HCT116 (cell line): ENCODE measurements at regions not wholly inside any gene's neighbourhood (a gene's known extent, or its start where the extent isn't known, plus 50 kb on each side); places are given as distances from the start of the nearest gene placed in this dataset.

Experiments
- ATAC-seq: fragments of 200-7000 bp; cut with Tn5 transposase; 2 replicates; pipeline ENCODE4 v1.9.1; 2020; ENCODE audit warnings: mild to moderate bottlenecking, moderate library complexity
- BruUV-seq: library from RNA; stranded (reverse); fragments of 400-500 nt; replicated peaks from 2 replicates; lab custom pipeline; 2021; lab: Mats Ljungman, UMichigan
- CTCF ChIA-PET: fragments of 300-600 bp; sonication (Branson Sonifier 250); formaldehyde crosslinking; loops from one replicate; lab custom pipeline; 2021; ENCODE audit warnings: antibody characterized with exemption; lab: Charles Lee
- POLR2A ChIA-PET: fragments of 300-600, 350-600 bp; sonication (Branson Sonifier 250); formaldehyde crosslinking; loops from one replicate; lab custom pipeline; 2021; ENCODE audit warnings: antibody characterized with exemption; lab: Charles Lee
- RAD21 ChIA-PET, 2 experiments: fragments of 300-600 bp; sonication (Branson Sonifier 250); formaldehyde crosslinking; loops; one replicate each; lab custom pipeline; 2023; ENCODE audit warnings: low total read pairs in 2 of 2; ENCODE audit not compliant: uncharacterized antibody in 2 of 2, unreplicated experiment in 2 of 2, low non-redundant PET in 1 of 2; lab: Charles Lee
- DNase-seq: peaks from one replicate; pipeline ENCODE4 v3.0.0-alpha.2; 2010; ENCODE audit warnings: low read depth, low spot score
- H2AFZ ChIP-seq: fragments of 200-600 bp; shearing (Covaris generic), sonication (generic); 2 replicates; pipeline ENCODE4 v1.6.1; 2017; ENCODE audit warnings: low read depth, mixed run types, mixed read lengths, antibody characterized with exemption, low read length; ENCODE audit not compliant: poor library complexity, severe bottlenecking
- H3K27ac ChIP-seq: 2 replicates; pipeline ENCODE4 v1.5.1; 2012; ENCODE audit warnings: low read depth, low read length
- H3K27me3 ChIP-seq: fragments of 200-600 bp; sonication (generic); 2 replicates; pipeline ENCODE4 v1.6.1; 2016; ENCODE audit warnings: mixed run types, low read length, mixed read lengths; ENCODE audit not compliant: insufficient read depth
- H3K36me3 ChIP-seq, 2 experiments: fragments of 200-500 bp in 1 of 2; fragments of 200-600 bp in 1 of 2; sonication (Bioruptor generic) in 1 of 2; sonication (generic) in 1 of 2; 2 replicates each; pipeline versions ENCODE4 v1.5.1 to v1.6.1; 2014 to 2016; ENCODE audit warnings: low read length in 2 of 2, inconsistent platforms in 1 of 2, mixed read lengths in 1 of 2, mixed run types in 1 of 2; ENCODE audit not compliant: insufficient read depth in 2 of 2, control insufficient read depth in 1 of 2
- H3K4me1 ChIP-seq, 2 experiments: fragments of 200-600 bp in 1 of 2; sonication (generic) in 1 of 2; 2 replicates each; pipeline versions ENCODE4 v1.5.1 to v1.6.1; 2012 to 2017; ENCODE audit warnings: low read length in 2 of 2, inconsistent platforms in 1 of 2, mild to moderate bottlenecking in 1 of 2, mixed read lengths in 1 of 2, mixed run types in 1 of 2, moderate library complexity in 1 of 2; ENCODE audit not compliant: insufficient read depth in 2 of 2, control insufficient read depth in 1 of 2
- H3K4me2 ChIP-seq: fragments of 200-600 bp; sonication (generic); 2 replicates; pipeline ENCODE4 v1.6.1; 2017; ENCODE audit warnings: mixed run types, low read length, mixed read lengths
- H3K4me3 ChIP-seq, 2 experiments: fragments of 200-600 bp in 1 of 2; sonication (generic) in 1 of 2; replicated peaks in 1 of 2; 2 replicates each; pipeline ENCODE4 v1.5.1; 2011 to 2016; ENCODE audit warnings: low read length in 2 of 2, control low read depth in 1 of 2, low read depth in 1 of 2, mild to moderate bottlenecking in 1 of 2, mixed read lengths in 1 of 2, mixed run types in 1 of 2
- H3K79me2 ChIP-seq: fragments of 200-600 bp; sonication (generic); 2 replicates; pipeline ENCODE4 v1.6.1; 2017; ENCODE audit warnings: mild to moderate bottlenecking, mixed run types, low read length, moderate library complexity, mixed read lengths; ENCODE audit not compliant: insufficient read depth
- H3K9ac ChIP-seq: fragments of 200-600 bp; sonication (generic); 2 replicates; pipeline ENCODE4 v1.6.1; 2016; ENCODE audit warnings: low read length, mixed read lengths
- H3K9me2 ChIP-seq: fragments of 200-600 bp; sonication (generic), shearing (Covaris generic); 2 replicates; pipeline ENCODE4 v1.6.1; 2017; ENCODE audit warnings: mixed run types, mild to moderate bottlenecking, moderate library complexity; ENCODE audit not compliant: insufficient read depth
- H3K9me3 ChIP-seq, 2 experiments: fragments of 200-500 bp in 1 of 2; fragments of 200-600 bp in 1 of 2; sonication (Bioruptor generic) in 1 of 2; sonication (generic) in 1 of 2; 2 replicates each; pipeline ENCODE4 v1.6.1; 2014 to 2017; ENCODE audit warnings: low read length in 2 of 2, mixed read lengths in 2 of 2, inconsistent platforms in 1 of 2, low read depth in 1 of 2, mild to moderate bottlenecking in 1 of 2, mixed run types in 1 of 2, moderate library complexity in 1 of 2; ENCODE audit not compliant: control insufficient read depth in 1 of 2, insufficient read depth in 1 of 2
- H4K20me1 ChIP-seq: fragments of 200-600 bp; sonication (generic), shearing (Covaris generic); 2 replicates; pipeline ENCODE4 v1.6.1; 2017; ENCODE audit warnings: mixed run types, mild to moderate bottlenecking, moderate library complexity; ENCODE audit not compliant: insufficient read depth
- ATF3 ChIP-seq: IDR thresholded peaks from 2 replicates; pipeline ENCODE4 v1.6.1; 2012
- CBX3 ChIP-seq: IDR thresholded peaks from 2 replicates; pipeline ENCODE4 v1.6.1; 2012; ENCODE audit warnings: low read depth
- ELF1 ChIP-seq: IDR thresholded peaks from 2 replicates; pipeline ENCODE4 v1.6.1; 2012; ENCODE audit warnings: low read depth, borderline replicate concordance
- EZH2 ChIP-seq: fragments of 200-600 bp; sonication (generic); IDR thresholded peaks from 2 replicates; pipeline ENCODE4 v1.6.1; 2017; ENCODE audit warnings: antibody characterized with exemption, mixed run types
- FOSL1 ChIP-seq: IDR thresholded peaks from 2 replicates; pipeline ENCODE4 v1.6.1; 2012; ENCODE audit warnings: low read depth
- MAX ChIP-seq: IDR thresholded peaks from 2 replicates; pipeline ENCODE4 v1.6.1; 2012
- POLR2A ChIP-seq: IDR thresholded peaks from 2 replicates; pipeline ENCODE4 v1.7.0; 2011; ENCODE audit warnings: borderline replicate concordance; ENCODE audit not compliant: insufficient read depth, insufficient read length; ENCODE audit errors: extremely low read depth
- POLR2AphosphoS5 ChIP-seq: IDR thresholded peaks from 2 replicates; pipeline ENCODE4 v1.6.1; 2011; ENCODE audit warnings: mild to moderate bottlenecking, low read depth, low read length, moderate library complexity
- SP1 ChIP-seq: IDR thresholded peaks from 2 replicates; pipeline ENCODE4 v1.6.1; 2012; ENCODE audit warnings: low read depth
- YY1 ChIP-seq: IDR thresholded peaks from 2 replicates; pipeline ENCODE4 v1.6.1; 2011; ENCODE audit warnings: low read length, low read depth, moderate library complexity, mild to moderate bottlenecking; ENCODE audit not compliant: insufficient replicate concordance; ENCODE audit errors: extremely low read depth
- ZFX ChIP-seq: fragments of 450-650 bp; IDR thresholded peaks from 2 replicates; pipeline ENCODE4 v1.6.1; 2017
- ZNF274 ChIP-seq: fragments of 200-500 bp; sonication (Bioruptor generic); IDR thresholded peaks from 2 replicates; pipeline ENCODE4 v1.6.1; 2014; ENCODE audit warnings: mild to moderate bottlenecking, low read depth, low read length, inconsistent platforms
- intact Hi-C: fragments of 100-400 bp; cut with micrococcal nuclease; formaldehyde crosslinking; loops from 2 replicates; pipeline ENCODE4 v1.10.0; 2022
- TF ChIP-seq, protein P1 (sequence below): IDR thresholded peaks from 2 replicates; pipeline ENCODE4 v1.6.1; 2011; ENCODE audit warnings: mild to moderate bottlenecking, low read length, moderate library complexity; ENCODE audit not compliant: insufficient replicate concordance; ENCODE audit errors: extremely low read depth

DNA sequence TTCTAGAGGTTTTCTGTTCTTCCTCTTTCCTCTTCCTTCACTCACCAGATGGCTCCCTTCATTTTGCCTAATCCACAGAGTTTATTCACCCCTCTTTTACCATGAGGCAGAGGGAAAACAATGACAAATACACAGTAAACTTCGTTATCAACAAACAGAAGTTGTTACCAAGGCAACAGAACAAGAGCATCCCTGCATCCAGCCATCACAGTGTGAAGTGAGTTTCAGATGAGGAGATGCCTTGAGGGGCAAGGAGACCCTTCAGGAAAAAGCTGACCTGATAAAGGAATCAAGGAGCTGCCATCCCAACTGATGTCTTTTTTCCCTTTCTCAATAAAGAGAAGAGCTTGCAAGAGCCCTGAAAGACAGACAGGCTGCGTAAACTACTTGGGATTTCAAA, 195.3 kb downstream of the BRINP2 start:
- H3K27me3 ChIP-seq, result no peaks in the 10 kb centered on the region; the same call in none of the 2 replicates
- H3K79me2 ChIP-seq, result no peaks in the 10 kb centered on the region
- H3K36me3 ChIP-seq, result no peaks in the 10 kb centered on the region
- intact Hi-C loops, result no loop called here
- no peak overlapping the region for H2AFZ ChIP-seq
- no TSS peak for BruUV-seq
- H4K20me1 ChIP-seq, result no peaks in the 10 kb centered on the region
- RAD21 ChIA-PET, result no interaction called here
- no peak for TF ChIP-seq ZFX
- TF ChIP-seq POLR2AphosphoS5, result no peak
- TF ChIP-seq ZNF274, result no peak
- no peak for TF ChIP-seq MAX
- no peak for TF ChIP-seq CBX3
- TF ChIP-seq FOSL1, result no peak
- TF ChIP-seq, protein P1, sequence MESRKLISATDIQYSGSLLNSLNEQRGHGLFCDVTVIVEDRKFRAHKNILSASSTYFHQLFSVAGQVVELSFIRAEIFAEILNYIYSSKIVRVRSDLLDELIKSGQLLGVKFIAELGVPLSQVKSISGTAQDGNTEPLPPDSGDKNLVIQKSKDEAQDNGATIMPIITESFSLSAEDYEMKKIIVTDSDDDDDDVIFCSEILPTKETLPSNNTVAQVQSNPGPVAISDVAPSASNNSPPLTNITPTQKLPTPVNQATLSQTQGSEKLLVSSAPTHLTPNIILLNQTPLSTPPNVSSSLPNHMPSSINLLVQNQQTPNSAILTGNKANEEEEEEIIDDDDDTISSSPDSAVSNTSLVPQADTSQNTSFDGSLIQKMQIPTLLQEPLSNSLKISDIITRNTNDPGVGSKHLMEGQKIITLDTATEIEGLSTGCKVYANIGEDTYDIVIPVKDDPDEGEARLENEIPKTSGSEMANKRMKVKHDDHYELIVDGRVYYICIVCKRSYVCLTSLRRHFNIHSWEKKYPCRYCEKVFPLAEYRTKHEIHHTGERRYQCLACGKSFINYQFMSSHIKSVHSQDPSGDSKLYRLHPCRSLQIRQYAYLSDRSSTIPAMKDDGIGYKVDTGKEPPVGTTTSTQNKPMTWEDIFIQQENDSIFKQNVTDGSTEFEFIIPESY, result no peak
- no peak for TF ChIP-seq EZH2
- no peak for TF ChIP-seq SP1
- no peak for TF ChIP-seq ATF3
- no peak for TF ChIP-seq ELF1
- TF ChIP-seq YY1, result no peak
- TF ChIP-seq POLR2A, result no peak
- TF ChIP-seq, all 23 proteins: peak for 0
- ChIA-PET POLR2A (no interaction called here), CTCF (no interaction called here)
- DNase-seq, result no peak
- Histone ChIP-seq H3K27ac (no peak overlapping the region), H3K9me2 (no peaks in the 10 kb centered on the region), H3K4me3 (no peak overlapping the region), H3K4me2 (no peak overlapping the region), H3K9ac (no peak overlapping the region), H3K9me3 (no peaks in the 10 kb centered on the region), H3K4me1 (no peaks in the 10 kb centered on the region)
- no peak for ATAC-seq
